K562 (cell line): ENCODE measurements at regions not wholly inside any gene's neighbourhood (a gene's known extent, or its start where the extent isn't known, plus 50 kb on each side); places are given as distances from the start of the nearest gene placed in this dataset.

Experiments used
- ATAC-seq: fragments of 200-7000 bp; cut with Tn5 transposase; 3 replicates; pipeline ENCODE4 v1.9.1; 2020; ENCODE audit warnings: moderate library complexity
- BruUV-seq: library from RNA; stranded (reverse); fragments of 400-500 nt; replicated peaks from 2 replicates; lab custom pipeline; 2021; lab: Mats Ljungman, UMichigan
- CTCF ChIA-PET: fragments of 300-600 bp; formaldehyde crosslinking; extraction: SDS; loops from one replicate; lab custom pipeline; 2021; ENCODE audit warnings: low intra/inter-chr PET ratio; lab: Yijun Ruan, JAX
- POLR2A ChIA-PET: fragments of 300-600, 350-650 bp; sonication (Branson Sonifier 250); formaldehyde crosslinking; extraction: SDS; loops from one replicate; lab custom pipeline; 2021; ENCODE audit warnings: antibody characterized with exemption, inconsistent platforms; lab: Yijun Ruan, JAX
- DNase-seq, 4 experiments: peaks; one replicate each; pipeline versions ENCODE4 v3.0.0 to v3.0.0-alpha.2; 2011 to 2018; ENCODE audit warnings: low spot score in 3 of 4, mixed read lengths in 3 of 4; ENCODE audit errors: extremely low read depth in 1 of 4
- FAIRE-seq: peaks from 2 replicates; lab custom pipeline; 2011; peaks lifted over from hg19 to GRCh38; lab: Jason Lieb, UNC
- H2AFZ ChIP-seq: 2 replicates; pipeline ENCODE4 v1.6.0; 2011; ENCODE audit warnings: low read depth, low read length, control low read depth, inconsistent platforms
- H3K27ac ChIP-seq: fragments of 200-600 bp; 3 replicates; pipeline ENCODE4 v1.8.0; 2011; ENCODE audit warnings: low read depth, mild to moderate bottlenecking, control low read depth, inconsistent platforms, low read length, moderate library complexity, mixed read lengths; ENCODE audit errors: extremely low read depth
- H3K27me3 ChIP-seq, 2 experiments: fragments of 300-600 bp in 1 of 2; 2 replicates in 1 of 2; 3 replicates in 1 of 2; pipeline versions ENCODE4 v1.6.0 to v1.8.0; 2011; ENCODE audit warnings: inconsistent platforms in 2 of 2, low read length in 2 of 2, mild to moderate bottlenecking in 1 of 2, mixed read lengths in 1 of 2, moderate library complexity in 1 of 2; ENCODE audit not compliant: control insufficient read depth in 2 of 2, insufficient read depth in 2 of 2
- H3K36me3 ChIP-seq: fragments of 300-600 bp; 3 replicates; pipeline ENCODE4 v1.8.0; 2011; ENCODE audit warnings: mild to moderate bottlenecking, low read length, inconsistent platforms; ENCODE audit not compliant: control insufficient read depth, insufficient read depth
- H3K4me1 ChIP-seq, 2 experiments: fragments of 200-600 bp in 1 of 2; replicated peaks in 1 of 2; 2 replicates in 1 of 2; 3 replicates in 1 of 2; pipeline versions ENCODE4 v1.5.1 to v1.8.0; 2011; ENCODE audit warnings: inconsistent platforms in 2 of 2, low read length in 2 of 2, mild to moderate bottlenecking in 1 of 2, mixed read lengths in 1 of 2, moderate library complexity in 1 of 2; ENCODE audit not compliant: control insufficient read depth in 2 of 2, insufficient read depth in 2 of 2
- H3K4me2 ChIP-seq: 2 replicates; pipeline ENCODE4 v1.6.1; 2011; ENCODE audit warnings: low read length, control low read depth, inconsistent platforms, mixed read lengths; ENCODE audit not compliant: insufficient read depth
- H3K4me3 ChIP-seq: fragments of 200-600 bp; sonication (generic), shearing (Covaris generic); 2 replicates; pipeline ENCODE4 v1.5.1; 2016; ENCODE audit warnings: control low read depth, inconsistent platforms
- H3K79me2 ChIP-seq: fragments of 200-600 bp; 3 replicates; pipeline ENCODE4 v1.8.0; 2011; ENCODE audit warnings: low read length, inconsistent platforms; ENCODE audit not compliant: control insufficient read depth, insufficient read depth
- H3K9ac ChIP-seq, 2 experiments: 2 replicates each; pipeline versions ENCODE4 v1.6.0 to v1.6.1; 2011; ENCODE audit warnings: low read depth in 2 of 2, low read length in 2 of 2, control low read depth in 1 of 2, inconsistent platforms in 1 of 2, mild to moderate bottlenecking in 1 of 2, mixed read lengths in 1 of 2; ENCODE audit not compliant: insufficient read depth in 1 of 2
- H3K9me1 ChIP-seq: one replicate; pipeline ENCODE4 v1.6.0; 2011; ENCODE audit warnings: inconsistent platforms, mild to moderate bottlenecking, low read length, moderate library complexity; ENCODE audit not compliant: control insufficient read depth, insufficient read depth
- H3K9me3 ChIP-seq: replicated peaks from 2 replicates; pipeline ENCODE4 v1.5.1; 2011; ENCODE audit warnings: low read depth, low read length, inconsistent platforms; ENCODE audit not compliant: control insufficient read depth, insufficient read depth
- H4K20me1 ChIP-seq: replicated peaks from 2 replicates; pipeline ENCODE4 v1.6.1; 2011; ENCODE audit warnings: low read length, inconsistent platforms, mixed read lengths; ENCODE audit not compliant: control insufficient read depth, insufficient read depth
- ATF2 ChIP-seq: sonication (generic); formaldehyde crosslinking; IDR thresholded peaks from 2 replicates; pipeline ENCODE4 v1.8.1; 2022; ENCODE audit warnings: missing genetic modification reagents
- BACH1 ChIP-seq: fragments of 200-800 bp; sonication (Bioruptor generic); IDR thresholded peaks from 2 replicates; pipeline ENCODE4 v1.6.1; 2016; ENCODE audit warnings: missing genetic modification characterization, missing compliant biosample characterization
- CXXC5 ChIP-seq: fragments of 250-450 bp; sonication (Bioruptor Pico); IDR thresholded peaks from 2 replicates; pipeline ENCODE4 v1.8.0; 2022; ENCODE audit warnings: inconsistent platforms, mild to moderate bottlenecking, moderate library complexity
- GABPA ChIP-seq: fragments of 200-800 bp; sonication (Bioruptor generic); conservative IDR thresholded peaks from 2 replicates; pipeline ENCODE4 v1.6.1; 2016; ENCODE audit warnings: low read depth, missing genetic modification characterization, missing compliant biosample characterization
- GTF2E2 ChIP-seq: fragments of 200-800 bp; sonication (Bioruptor generic); IDR thresholded peaks from 2 replicates; pipeline ENCODE4 v1.6.1; 2016; ENCODE audit warnings: missing genetic modification characterization, missing compliant biosample characterization
- HCFC1 ChIP-seq: IDR thresholded peaks from 2 replicates; pipeline ENCODE4 v1.6.1; 2012; ENCODE audit warnings: low read depth, low read length, improper control_type of control experiment
- L3MBTL2 ChIP-seq: fragments of 450-650 bp; IDR thresholded peaks from 2 replicates; pipeline ENCODE4 v1.6.1; 2016; ENCODE audit warnings: mild to moderate bottlenecking, moderate library complexity
- NCOR1 ChIP-seq: fragments of 450-650 bp; IDR thresholded peaks from 2 replicates; pipeline ENCODE4 v1.6.1; 2016; ENCODE audit warnings: mild to moderate bottlenecking, moderate library complexity
- PHB2 ChIP-seq: fragments of 450-650 bp; IDR thresholded peaks from 2 replicates; pipeline ENCODE4 v1.6.1; 2017; ENCODE audit warnings: low read depth
- PHF21A ChIP-seq: fragments of 450-650 bp; IDR thresholded peaks from 2 replicates; pipeline ENCODE4 v1.6.1; 2017; ENCODE audit warnings: low read depth, borderline replicate concordance
- RBM15 ChIP-seq: fragments of 200-400 bp; formaldehyde crosslinking; IDR thresholded peaks from 2 replicates; pipeline ENCODE4 v1.6.1; 2018; ENCODE audit warnings: mild to moderate bottlenecking, low read length, moderate library complexity; ENCODE audit not compliant: insufficient read depth
- RBM25 ChIP-seq: fragments of 200-400 bp; formaldehyde crosslinking; IDR thresholded peaks from 2 replicates; pipeline ENCODE4 v1.6.1; 2018; ENCODE audit warnings: low read length, low read depth, moderate library complexity; ENCODE audit not compliant: severe bottlenecking
- ZNF263 ChIP-seq: sonication (generic); formaldehyde crosslinking; IDR thresholded peaks from 2 replicates; pipeline ENCODE4 v1.8.0; 2022; ENCODE audit warnings: mild to moderate bottlenecking, missing genetic modification reagents, borderline replicate concordance
- ZNF518B ChIP-seq: fragments of 250-450 bp; sonication (Bioruptor Pico); IDR thresholded peaks from 2 replicates; pipeline ENCODE4 v1.5.0; 2021; ENCODE audit warnings: mild to moderate bottlenecking, moderate library complexity
- WGBS: fragments of 100-300 bp; shearing (Covaris generic); methylation state at CpG from one replicate; pipeline ENCODE4 v1.1.6; 2016; ENCODE audit warnings: low coverage, mixed read lengths; ENCODE audit not compliant: insufficient coverage; ENCODE audit errors: missing lambda C conversion rate; 5-methylcytosine and 5-hydroxymethylcytosine counted together
- in situ Hi-C: fragments of 300-500 bp; cut with MboI; formaldehyde crosslinking; loops from 4 replicates; pipeline ENCODE4 v1.15.0; 2018; ENCODE audit warnings: inconsistent platforms, mixed read lengths
- intact Hi-C: fragments of 100-400 bp; cut with micrococcal nuclease; formaldehyde crosslinking; loops from 2 replicates; pipeline ENCODE4 v1.14.2; 2022

- no peak for ATAC-seq
Measured at GRCh38 chr3:72658466-72659100, 189.7 kb downstream of the SHQ1 start.

More at GRCh38 chr3:72658466-72659100, 189.7 kb downstream of the SHQ1 start:
- H3K9me1 ChIP-seq, result no peaks in the 10 kb centered on the region
- POLR2A ChIA-PET, result interaction anchor here (0.7 kb wide), 1 partner anchor 490 kb away, joined by 3 read pairs; no protein-coding TSS in a partner anchor
- CTCF ChIA-PET, result no interaction called here
- H3K4me2 ChIP-seq, result no peak overlapping the region
- peaks cover 0 to 5% of the 10 kb centered on the region in 2 experiments; a peak in 3 of 5 replicates for H3K4me1 ChIP-seq
- no peaks in the 10 kb centered on the region for H3K9me3 ChIP-seq
- H4K20me1 ChIP-seq, result no peaks in the 10 kb centered on the region
- no peaks in the 10 kb centered on the region for H3K36me3 ChIP-seq
- H2AFZ ChIP-seq, result no peak overlapping the region
- TF ChIP-seq L3MBTL2, result no peak
- TF ChIP-seq CXXC5 (CRISPR knock-in tag), result no peak
- no peak for TF ChIP-seq RBM15
- no peak for TF ChIP-seq PHB2
- TF ChIP-seq ATF2, result no peak
- TF ChIP-seq PHF21A, result no peak
- no peak for TF ChIP-seq GABPA (tag)
- no peak for TF ChIP-seq ZNF518B
- no peak for TF ChIP-seq NCOR1
- TF ChIP-seq ZNF263 (CRISPR knock-in tag), result no peak
- no peak for TF ChIP-seq GTF2E2 (tag)
- TF ChIP-seq BACH1, result no peak
- TF ChIP-seq HCFC1, result no peak
- no peak for TF ChIP-seq RBM25
- TF ChIP-seq, all 486 proteins: peak for 0
- no peak overlapping the region for H3K4me3 ChIP-seq
- WGBS, result 40% methylated on average over 6 of the region's 6 CpGs
- no peak for FAIRE-seq
- intact Hi-C loops, result no loop called here
- in situ Hi-C loops, result no loop called here
- H3K27me3 ChIP-seq, result no peaks in the 10 kb centered on the region
- H3K79me2 ChIP-seq, result no peaks in the 10 kb centered on the region
- H3K9ac ChIP-seq, result no peak overlapping the region
- DNase-seq, result no peak
- no TSS peak for BruUV-seq
- no peak overlapping the region for H3K27ac ChIP-seq
